Epithelial cell of esophagus (primary cell): ENCODE measurements at regions not wholly inside any gene's neighbourhood (a gene's known extent, or its start where the extent isn't known, plus 50 kb on each side); places are given as distances from the start of the nearest gene placed in this dataset.

Source experiments
- DNase-seq: peaks from one replicate; pipeline ENCODE4 v3.0.0; 2010; ENCODE audit warnings: low read depth
- H3K4me3 ChIP-seq: 2 replicates; pipeline ENCODE4 v1.5.1; 2011; ENCODE audit warnings: mild to moderate bottlenecking, low read length, control low read depth
- CTCF ChIP-seq: IDR thresholded peaks from 2 replicates; pipeline ENCODE4 v1.5.1; 2011; ENCODE audit warnings: low read depth, mild to moderate bottlenecking, low read length, control low read depth, inconsistent platforms; ENCODE audit not compliant: insufficient read depth; ENCODE audit errors: missing control alignments

GRCh38 chr11:92276773-92277172, 52.2 kb downstream of the FAT3 start:
- no peak overlapping the region for H3K4me3 ChIP-seq
- no peak for TF ChIP-seq CTCF
- peak; percentile 22 for DNase-seq

- DNase-seq, result peak; percentile 28
- TF ChIP-seq CTCF, result no peak
- H3K4me3 ChIP-seq, result no peak overlapping the region
Observed at GRCh38 chr11:92277871-92278270, 53.3 kb downstream of the FAT3 start.

GRCh38 chr11:92278791-92279433, 54.3 kb downstream of the FAT3 start:
- DNase-seq, result no peak
- TF ChIP-seq CTCF, result no peak
- H3K4me3 ChIP-seq, result no peak overlapping the region

- no peak overlapping the region for H3K4me3 ChIP-seq
- DNase-seq, result no peak
- TF ChIP-seq CTCF, result no peak
Observed at GRCh38 chr11:92284107-92284506, 59.5 kb downstream of the FAT3 start.

- DNase-seq, result no peak
- no peak overlapping the region for H3K4me3 ChIP-seq
- no peak for TF ChIP-seq CTCF
Observed at GRCh38 chr11:92284558-92284957, 59.9 kb downstream of the FAT3 start.

- no peak for TF ChIP-seq CTCF
- no peak overlapping the region for H3K4me3 ChIP-seq
- no peak for DNase-seq
Observed at GRCh38 chr11:92285776-92286175, 61.2 kb downstream of the FAT3 start.

GRCh38 chr11:92286709-92287108, 62.1 kb downstream of the FAT3 start:
- no peak overlapping the region for H3K4me3 ChIP-seq
- peak; percentile 14 for DNase-seq
- no peak for TF ChIP-seq CTCF
